NCI-H524 treated with DMSO at 0.1 percent for 48 hours (cell line): ENCODE measurements at regions not wholly inside any gene's neighbourhood (a gene's known extent, or its start where the extent isn't known, plus 50 kb on each side); places are given as distances from the start of the nearest gene placed in this dataset.
A peak's percentile ranks its signal among the peaks of the same experiment; 100 is the strongest.
"Not testable (repeated sequence)": the region's sequence is repeated elsewhere in the genome, so short reads cannot be mapped to it uniquely, and the experiment has no call there.

Experiments used
- DNase-seq: peaks from one replicate; lab custom pipeline; 2025; lab: John Stamatoyannopoulos, UW

DNA sequence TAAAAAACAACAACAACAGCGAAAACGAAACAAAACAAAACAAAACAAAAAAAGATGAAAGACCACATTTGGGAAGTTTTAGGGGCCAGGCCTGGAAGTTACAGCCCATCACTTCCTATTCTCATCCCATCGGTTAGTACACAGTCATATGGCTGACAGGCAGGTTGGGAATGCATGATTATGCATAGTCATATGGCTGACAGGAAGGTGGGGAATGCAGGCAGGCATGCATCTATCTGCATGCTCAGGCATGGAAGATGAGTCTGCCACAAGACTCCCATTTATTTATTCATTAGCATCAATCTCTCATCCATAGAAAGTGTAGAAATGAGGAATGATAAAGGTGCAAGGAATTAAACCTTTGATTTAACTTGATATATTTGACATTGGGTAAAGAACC, 325.3 kb upstream of the MEX3C start:
- no peak for DNase-seq

DNA sequence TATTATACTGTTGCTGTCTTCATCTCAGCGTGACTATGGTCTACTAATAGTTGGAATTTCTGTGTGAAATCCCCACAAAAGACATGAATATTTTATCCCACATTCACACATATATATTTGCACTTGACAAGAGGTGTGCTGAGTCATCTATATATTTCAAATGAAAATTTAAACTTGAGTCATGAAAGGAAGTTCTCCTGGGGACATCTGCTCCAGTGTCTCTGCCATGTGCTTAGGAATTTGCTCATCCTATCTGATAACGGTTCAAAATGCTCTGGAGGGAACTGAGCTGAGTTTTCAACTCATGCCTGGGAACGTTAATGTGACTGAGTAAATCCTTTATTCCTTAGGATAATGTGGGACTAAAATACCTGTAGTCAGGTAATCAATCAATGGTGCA, 326.2 kb upstream of the MEX3C start:
- no peak for DNase-seq

DNA sequence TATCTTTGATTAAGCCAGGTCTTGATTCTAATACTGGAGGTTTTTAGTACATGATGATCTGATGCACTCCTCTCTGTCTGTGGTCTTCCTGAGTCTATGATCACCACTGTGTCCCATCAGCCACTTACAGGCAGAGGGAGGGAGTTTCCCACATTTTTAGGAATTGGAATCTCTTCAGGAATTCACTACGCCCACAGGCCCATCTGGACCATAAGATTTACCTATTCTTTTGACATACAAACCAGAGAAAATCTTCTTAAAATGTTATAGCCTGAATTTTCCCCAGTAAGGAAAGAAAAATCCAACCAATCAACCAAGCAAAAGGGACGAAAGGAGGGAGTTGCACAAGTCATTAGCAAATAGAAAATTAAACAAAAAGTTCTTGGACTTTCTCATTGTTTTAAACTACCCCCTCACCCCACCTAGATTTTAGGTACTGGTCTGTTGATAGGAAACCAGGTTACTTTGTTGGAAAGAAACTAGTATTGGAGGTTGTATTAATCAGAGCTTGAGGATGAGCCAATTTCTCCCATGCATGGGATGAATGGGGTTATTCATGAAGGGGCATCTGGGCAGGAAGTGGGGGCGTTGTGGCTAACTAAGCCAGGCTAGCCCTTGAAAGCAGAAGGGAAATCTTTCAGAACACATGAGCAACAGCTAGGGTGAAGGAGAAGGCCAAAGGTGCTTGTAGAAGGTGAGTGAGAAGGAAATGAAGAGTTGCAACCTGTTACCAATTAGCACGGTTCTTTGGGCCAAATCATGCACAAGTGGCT, 328.2 kb upstream of the MEX3C start:
- no peak for DNase-seq

DNA sequence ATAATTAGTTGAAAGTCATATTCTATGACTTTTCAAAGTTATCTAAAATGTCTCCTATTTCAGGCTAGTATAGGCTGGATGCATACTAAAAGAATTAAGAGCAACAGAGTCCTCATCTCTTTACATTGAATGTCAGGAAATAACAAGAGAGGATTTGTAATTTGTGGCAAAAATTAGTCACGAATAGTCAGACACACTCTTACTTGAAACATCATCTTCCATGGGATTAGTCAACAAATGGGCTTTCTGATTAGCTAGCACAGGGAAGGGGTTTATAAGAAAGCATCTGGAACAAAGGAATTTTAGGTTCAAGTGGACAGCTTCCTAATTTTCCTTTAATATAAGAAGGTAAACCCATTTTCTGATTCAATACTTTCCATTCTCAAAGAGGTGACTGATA, 330.3 kb upstream of the MEX3C start:
- DNase-seq = no peak

DNA sequence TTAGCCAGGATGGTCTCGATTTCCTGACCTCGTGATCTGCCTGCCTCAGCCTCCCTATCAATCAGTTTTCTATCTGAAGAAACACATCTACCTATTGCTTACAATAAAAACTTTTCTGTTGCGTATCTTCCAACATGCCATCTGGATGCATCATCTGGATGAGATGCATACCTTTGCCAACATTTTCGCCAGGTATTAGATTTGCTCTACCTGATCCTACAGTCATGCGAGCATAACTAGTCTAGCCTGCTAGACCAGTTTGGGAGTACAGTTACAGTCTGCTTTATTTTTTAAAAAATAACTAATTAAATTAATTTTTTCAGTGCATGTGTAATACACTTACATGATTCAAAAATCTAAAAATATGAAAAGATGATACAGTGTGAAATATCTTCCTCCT, 334.0 kb upstream of the MEX3C start:
- DNase-seq = no peak

DNA sequence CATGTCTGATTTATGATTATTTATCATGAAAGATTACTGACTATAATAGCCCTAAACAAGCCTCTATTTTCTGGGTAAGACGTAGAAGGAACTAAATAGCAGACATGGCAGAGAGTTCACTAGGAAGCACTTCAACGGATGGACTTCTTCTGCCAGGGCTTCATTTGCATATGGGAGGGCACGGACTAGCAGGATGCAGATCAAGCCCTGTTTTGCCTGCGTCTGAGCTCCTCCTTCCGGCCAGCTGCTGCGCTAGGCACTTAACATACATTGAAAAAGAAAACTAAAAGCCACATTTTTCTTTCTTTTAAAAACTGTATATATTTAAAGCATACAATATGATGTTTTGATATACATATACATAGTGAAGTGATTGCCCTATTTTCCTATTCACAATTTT, 340.0 kb upstream of the MEX3C start:
- peak; percentile 28 for DNase-seq

DNA sequence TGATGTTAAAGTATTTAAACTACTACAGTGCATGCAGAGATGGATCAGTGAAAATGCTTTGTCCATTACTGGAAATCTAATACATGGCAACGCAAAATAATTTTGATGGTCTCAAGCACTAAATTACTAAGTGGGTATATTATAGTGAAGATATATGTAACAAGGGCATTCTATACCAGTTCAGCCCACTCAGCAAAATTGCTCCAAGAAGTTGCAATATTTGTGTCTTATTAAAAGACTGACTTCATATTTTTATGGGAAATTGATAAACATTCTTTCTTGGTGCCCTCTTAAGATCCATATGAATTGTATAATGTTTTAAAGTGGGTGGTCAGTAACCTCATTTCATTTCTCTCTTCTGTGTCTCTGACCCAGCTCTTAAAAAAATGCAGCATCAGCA, 343.1 kb upstream of the MEX3C start:
- no peak for DNase-seq

DNA sequence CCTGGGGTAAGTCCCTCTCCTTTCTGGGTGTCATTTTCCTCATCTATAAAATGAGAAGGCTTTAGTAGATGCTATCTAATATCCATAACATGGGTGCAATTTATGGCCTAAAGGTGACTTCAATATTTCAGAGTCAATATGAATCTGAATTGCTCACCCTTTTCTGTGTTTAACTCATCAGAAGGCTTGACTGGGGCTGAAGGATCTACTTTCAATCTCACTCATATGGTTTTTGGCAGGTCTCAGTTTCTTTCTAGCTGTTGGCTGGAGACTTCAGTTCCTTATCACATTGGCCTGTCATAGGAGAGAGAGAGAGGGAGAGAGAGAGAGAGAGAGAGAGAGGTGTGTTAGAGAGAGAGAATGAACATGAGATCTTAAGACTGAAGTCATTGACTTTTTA, 343.7 kb upstream of the MEX3C start:
- DNase-seq = no peak

DNA sequence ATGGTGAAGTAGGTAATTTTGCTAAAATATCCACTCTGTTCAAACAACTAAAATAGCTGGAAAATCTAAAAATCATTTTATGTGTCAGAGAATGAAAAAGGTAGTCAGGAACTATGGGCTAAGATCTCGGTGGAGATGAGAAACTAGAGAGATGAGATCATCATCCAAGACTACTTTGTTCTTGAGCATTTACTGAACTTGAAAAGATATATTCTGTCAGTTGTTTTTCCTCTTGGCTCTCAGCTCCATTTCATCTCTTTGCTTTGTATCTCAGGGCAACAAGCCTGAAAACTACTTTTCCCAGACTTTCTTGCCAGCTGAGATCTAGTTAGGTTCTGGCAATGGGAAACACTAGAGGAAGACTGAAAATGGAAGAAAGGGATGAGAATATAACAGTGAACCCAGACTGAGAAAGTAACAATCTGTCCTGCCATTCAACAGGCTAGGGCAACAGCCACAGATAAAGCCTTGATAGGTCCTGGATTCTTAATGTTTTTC, 346.2 kb upstream of the MEX3C start:
- DNase-seq = no peak

DNA sequence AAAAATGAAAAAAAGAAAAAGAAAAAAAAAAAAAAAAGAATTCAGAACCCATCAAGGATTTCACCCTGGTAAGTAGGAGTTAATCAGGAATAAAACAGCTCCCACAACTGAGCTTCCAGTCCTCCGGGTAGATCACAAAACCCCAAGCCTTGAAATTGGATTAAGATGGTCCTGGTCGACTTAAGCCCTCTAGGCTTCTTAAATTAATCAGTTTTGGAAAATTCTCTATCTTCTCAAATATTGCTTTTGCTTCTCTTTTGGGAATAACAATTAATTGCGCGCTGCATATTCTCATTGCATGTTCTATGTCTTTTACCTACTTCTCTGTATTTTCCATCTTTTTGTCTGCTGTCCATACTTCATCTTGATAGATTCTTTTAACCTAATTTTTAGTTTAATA, 348.0 kb upstream of the MEX3C start:
- no peak for DNase-seq

DNA sequence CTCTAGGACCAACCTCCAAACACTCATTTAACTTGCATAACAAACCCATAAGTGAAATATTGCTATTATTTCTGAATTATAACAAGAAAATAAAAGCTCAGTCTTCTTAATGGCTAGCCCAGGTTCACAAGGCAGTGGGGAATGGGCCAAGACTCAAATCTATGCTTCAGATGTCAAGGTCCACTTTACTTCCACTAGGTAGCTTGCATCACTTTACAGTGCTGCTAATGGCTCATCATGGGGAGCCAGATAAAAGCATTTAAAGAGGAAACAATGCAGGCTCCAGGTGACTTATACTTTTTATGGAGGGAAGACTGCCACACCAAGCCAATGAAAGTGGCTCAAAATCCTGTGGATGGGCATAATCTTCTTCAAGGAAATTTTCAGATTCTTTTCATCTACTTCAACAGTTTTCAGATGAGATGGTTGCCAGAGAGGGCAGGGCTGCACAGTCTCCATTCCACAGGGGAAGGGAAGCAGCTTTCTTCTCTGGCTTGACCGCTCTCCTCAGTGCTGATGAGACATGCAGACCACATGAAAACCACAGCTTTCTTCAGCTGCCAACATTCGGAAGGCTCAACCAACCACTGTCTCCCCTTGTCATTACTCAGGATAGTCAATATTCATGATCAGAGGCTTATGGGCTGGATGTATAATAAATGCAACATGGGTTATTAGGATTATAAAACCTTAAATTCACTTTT, 361.9 kb upstream of the MEX3C start:
- no peak for DNase-seq

DNA sequence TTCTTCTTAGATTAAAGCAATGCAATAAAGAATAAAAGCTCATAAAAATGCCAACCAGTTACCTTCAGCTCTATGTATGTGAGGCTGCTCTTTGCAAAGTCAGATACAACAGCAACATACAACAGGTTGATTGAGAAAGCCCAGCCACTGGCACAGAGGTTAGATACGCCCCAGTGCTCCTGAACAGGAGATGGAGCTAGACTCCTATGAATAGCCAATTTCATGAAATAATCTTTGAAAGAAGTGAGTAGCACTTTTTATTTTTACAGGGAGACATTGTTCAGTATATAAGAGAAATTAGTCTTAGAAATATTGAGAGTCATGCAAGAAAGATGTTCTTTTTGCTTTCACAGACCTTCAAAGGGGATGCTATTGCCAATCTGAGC, 362.4 kb upstream of the MEX3C start:
- no peak for DNase-seq

DNA sequence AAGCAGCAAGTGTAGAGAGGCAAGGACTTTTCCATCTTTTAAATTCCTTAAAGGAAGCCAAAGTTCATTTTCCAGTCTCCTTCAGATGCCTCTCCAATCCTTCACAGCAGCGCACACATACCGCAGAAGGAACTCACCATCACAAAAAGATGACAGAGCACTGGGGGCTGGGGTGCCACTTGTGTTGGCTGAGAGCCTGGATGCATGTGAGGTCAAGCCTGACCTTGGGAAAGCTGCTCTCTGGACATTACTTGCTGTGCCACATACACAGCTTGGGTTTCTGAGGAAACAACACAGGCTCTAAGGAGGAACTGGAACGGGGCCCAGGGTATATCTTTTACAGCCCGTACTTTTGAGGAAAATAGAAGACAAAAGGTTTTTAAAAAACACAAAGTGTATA, 364.3 kb upstream of the MEX3C start:
- no peak for DNase-seq

DNA sequence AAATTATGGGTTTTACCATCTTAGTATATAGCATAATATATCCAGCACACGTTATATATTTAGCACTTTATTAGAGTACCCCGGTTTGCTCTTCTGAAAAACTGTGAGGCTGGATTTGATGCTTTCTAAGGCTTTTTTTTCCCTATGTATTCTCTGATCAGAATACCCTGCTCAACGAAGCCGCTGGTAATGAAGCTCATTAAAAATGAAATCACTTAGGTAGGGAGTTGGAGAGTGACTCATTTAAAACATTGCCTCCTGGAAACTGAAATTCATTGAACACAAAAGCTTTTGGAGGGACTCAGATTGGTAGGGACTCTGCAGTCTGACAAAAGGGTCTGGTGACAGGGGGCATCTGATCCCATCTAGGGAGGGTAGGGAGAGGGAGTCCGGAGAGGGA, 365.4 kb upstream of the MEX3C start:
- DNase-seq = no peak

DNA sequence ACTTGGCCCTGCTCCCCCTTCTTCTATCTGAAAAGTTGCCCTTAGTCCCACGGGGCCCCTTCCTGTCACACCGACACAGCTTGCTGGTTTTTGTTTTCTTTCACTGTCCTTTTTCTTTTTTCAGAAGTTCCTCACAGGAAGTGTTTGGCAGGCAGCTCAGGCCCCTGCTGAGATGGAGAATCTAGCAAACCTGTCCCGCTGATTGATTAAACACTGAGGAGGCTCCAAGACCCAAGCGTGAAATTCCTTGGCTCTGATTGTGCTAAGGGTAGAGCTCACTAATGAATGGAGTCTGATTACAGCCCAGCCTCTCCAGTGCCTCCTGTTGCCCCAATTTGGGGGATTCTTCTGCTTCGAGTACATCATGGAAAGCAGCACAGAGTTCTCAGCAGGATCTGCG, 365.9 kb upstream of the MEX3C start:
- no peak for DNase-seq

DNA sequence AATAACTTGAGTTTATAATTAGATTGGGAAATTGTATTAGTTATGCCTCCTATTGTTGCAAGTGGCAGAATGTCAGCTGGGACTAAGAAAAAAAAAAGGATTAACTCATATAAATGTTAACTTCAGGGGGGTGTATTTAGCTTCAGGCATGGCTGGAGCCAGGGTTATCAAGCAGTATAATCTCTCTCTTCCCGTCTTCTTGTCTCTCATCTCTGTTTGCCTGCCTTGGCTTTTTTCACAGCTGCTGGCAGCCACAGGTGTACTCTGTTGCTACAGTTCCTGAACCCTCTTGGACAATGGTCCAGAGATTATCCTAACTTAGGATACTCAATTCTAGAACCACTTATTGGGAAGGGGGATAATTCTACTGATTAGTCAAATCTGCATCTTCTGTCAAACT, 370.7 kb upstream of the MEX3C start:
- DNase-seq = no peak

DNA sequence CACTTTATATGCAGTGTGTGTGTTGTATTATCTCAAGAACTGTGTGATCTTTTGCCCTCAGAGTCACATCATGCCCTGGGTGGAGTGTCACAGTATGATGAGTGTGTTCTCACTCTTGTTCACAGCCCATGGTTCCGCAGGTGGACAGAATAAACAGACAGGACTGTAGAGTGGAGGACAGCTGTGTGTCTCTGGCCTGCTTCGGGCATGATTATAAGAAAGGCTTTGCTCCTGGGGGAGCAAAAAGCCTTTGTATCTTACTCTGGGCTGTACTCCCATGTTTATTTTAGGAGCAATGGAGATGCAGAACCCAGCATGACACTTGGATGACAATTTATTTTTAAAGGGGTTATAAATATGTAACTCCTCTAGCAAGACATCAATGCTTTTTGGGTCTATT, 371.7 kb upstream of the MEX3C start:
- no peak for DNase-seq

DNA sequence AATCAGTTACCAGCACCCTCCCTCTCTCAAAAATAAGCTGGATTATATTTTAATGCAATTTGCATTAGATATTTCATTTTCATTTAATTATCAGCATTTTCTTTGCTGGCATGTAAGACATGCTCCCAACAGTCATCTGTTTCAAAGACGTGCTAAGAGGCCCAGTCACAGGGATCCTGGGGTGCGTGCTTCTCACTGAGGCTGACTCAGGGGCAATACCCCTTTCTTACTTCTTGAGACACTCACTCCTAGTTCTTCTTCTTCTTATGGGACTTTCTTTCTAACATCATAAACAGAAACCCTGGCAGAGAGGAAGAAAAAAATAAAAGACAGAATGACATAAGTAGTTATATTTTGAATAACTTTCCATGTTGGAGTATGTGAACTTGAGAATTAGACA, 372.1 kb upstream of the MEX3C start:
- no peak for DNase-seq

DNA sequence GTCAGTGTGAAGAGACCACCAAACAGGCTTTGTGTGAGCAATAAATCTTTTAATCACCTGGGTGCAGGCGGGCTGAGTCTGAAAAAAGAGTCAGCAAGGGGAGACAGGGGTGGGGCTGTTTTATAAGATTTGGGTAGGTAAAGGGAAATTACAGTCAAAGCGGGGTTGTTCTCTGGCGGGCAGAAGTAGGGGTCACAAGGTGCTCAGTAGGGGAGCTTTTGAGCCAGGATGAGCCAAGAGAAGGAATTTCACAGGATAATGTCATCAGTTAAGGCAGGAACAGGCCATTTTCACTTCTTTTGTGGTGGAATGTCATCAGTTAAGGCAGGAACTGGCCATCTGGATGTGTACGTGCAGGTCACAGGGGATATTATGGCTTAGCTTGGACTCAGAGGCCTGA, 372.6 kb upstream of the MEX3C start:
- DNase-seq = not testable (repeated sequence)

DNA sequence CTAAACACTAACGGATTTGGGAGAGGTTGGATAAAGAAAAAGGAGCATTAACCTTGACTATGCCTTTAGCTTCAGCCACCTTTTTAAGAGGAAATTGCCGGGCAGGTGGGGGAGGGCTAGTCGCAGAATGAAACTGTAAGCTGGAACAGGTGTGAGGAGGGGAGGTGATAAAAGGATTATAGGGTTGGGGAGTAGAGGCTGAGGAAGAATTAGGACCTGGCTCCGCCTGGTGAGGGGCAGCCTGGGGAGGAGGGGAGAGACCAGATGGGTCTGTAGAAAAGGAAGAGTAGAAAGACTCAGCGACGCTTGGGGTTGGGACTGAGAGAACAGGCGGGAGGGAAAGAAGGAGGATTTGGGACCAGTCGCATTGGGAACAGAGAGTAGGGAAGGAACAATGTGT, 376.4 kb upstream of the MEX3C start:
- not testable (repeated sequence) for DNase-seq

DNA sequence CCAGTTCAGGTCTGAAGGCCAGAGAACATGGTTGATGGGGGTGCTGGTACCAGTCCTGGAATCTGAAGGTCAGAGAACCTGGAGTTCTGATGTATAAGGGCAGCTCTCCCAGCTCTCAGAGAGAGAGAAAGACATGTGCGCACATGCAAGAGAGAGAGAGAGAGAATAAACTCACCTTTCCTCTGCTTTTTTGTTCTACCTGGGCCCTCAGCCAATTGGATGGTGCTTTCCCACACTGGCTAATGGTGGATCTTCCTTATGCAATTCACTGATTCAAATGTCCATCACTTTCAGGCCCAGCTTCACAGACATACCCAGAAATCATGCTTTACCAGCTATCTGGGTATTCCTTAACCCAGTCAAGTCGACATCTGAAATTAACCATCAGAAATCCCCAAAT, 377.7 kb upstream of the MEX3C start:
- no peak for DNase-seq

DNA sequence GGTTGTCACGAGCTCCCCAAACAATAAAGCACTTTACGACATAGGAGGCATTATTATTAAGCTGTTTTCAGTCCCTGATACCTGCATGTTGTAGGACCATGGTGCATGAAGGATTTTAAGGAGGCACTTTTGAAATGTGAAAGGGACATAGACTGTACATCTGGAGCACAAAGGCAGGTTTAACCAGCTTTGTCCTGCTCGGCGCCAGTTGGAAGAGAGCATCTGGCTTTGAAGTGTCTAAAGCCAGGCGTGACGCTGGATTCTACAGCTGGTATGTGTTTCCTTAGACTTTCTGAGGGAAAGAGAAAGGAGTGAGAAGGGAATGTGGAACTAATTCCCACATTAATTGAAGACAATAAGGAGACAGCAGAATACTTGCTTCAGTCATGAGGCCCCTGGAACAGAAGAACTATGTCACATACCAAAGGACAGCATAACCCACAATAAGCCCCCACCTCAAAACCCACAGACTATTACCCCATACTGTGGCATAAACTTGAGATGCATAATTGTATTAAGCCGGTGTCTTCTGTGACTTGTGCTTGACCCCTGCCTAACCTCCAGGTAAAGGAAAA, 381.0 kb upstream of the MEX3C start:
- DNase-seq = peak; percentile 76

DNA sequence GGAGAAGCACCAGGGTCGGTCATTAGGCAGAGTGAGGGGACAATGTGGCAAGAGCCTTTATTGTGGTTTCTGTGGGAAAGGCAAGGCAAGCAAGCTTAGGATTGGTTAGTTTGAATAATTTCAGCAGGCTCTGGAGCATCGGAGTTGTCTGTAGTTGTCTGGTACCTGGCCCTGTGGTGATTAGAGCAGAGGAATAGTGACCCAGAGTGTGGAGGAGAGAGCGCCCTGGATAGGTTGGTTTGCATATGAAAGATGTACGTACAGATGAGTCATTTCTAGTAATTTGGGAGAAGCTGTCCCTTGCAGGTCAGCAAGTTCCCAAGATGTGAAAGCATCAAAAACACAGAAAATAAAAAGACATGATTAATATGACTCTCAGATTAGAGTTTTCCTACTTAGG, 383.1 kb upstream of the MEX3C start:
- DNase-seq = no peak
